ENCODE measurements at regions not wholly inside any gene's neighbourhood (a gene's known extent, or its start where the extent isn't known, plus 50 kb on each side); places are given as distances from the start of the nearest gene placed in this dataset.

- no TSS peak for BruUV-seq (replicated peaks)
- H3K4me3 ChIP-seq (ENCODE audit: low read depth in 2 of 2, low read length in 2 of 2), result no peak overlapping the region
- no peak for ATAC-seq
- no peaks in the 10 kb centered on the region for H3K4me1 ChIP-seq (ENCODE audit: control insufficient read depth, insufficient read depth, low read length)
- ChIA-PET CTCF (no interaction called here), POLR2A (no interaction called here)
- H3K9me3 ChIP-seq (ENCODE audit: control insufficient read depth, insufficient read depth, low read depth, low read length), result no peaks in the 10 kb centered on the region
- no peak overlapping the region for H3K27ac ChIP-seq (ENCODE audit: low read length)
- H3K36me3 ChIP-seq (ENCODE audit: control insufficient read depth, insufficient read depth, low read length), result no peaks in the 10 kb centered on the region
- in situ Hi-C loops (cut with HindIII; ENCODE audit: low pct_unique_long_range_greater_than_20kb, low sequenced_read_pairs), result no loop called here
- TF ChIP-seq TCF7L2 (IDR thresholded peaks at IDR 0.05; ENCODE audit: low read depth, low read length) (no peak), CTCF (IDR thresholded peaks at IDR 0.05) (no peak), SIN3A (IDR thresholded peaks at IDR 0.05; ENCODE audit: borderline replicate concordance, insufficient read depth, low read depth, low read length) (no peak), POLR2AphosphoS5 (IDR thresholded peaks at IDR 0.05; ENCODE audit: low read depth, low read length) (no peak), REST (IDR thresholded peaks at IDR 0.05; ENCODE audit: insufficient read depth in 1 of 2, low read depth in 2 of 2, low read length in 1 of 2) (no peak)
- no peak for DNase-seq (ENCODE audit: low read depth, low spot score)
- H3K27me3 ChIP-seq (ENCODE audit: control insufficient read depth, insufficient read depth, low read length), result no peaks in the 10 kb centered on the region
- intact Hi-C loops (cut with micrococcal nuclease; ENCODE audit: unreplicated experiment), result no loop called here
Measured at GRCh38 chr12:16919551-16919950, 313.6 kb upstream of the LMO3 start.

- ATAC-seq, result no peak
- no TSS peak for BruUV-seq (replicated peaks)
- no peaks in the 10 kb centered on the region for H3K27me3 ChIP-seq (ENCODE audit: control insufficient read depth, insufficient read depth, low read length)
- POLR2A ChIA-PET, result no interaction called here
- CTCF ChIA-PET, result no interaction called here
- intact Hi-C loops (cut with micrococcal nuclease; ENCODE audit: unreplicated experiment) (no loop called here), in situ Hi-C loops (cut with HindIII; ENCODE audit: low pct_unique_long_range_greater_than_20kb, low sequenced_read_pairs) (no loop called here)
- DNase-seq (ENCODE audit: low read depth, low spot score), result no peak
- H3K4me3 ChIP-seq (ENCODE audit: low read depth in 2 of 2, low read length in 2 of 2), result no peak overlapping the region
- TF ChIP-seq TCF7L2 (IDR thresholded peaks at IDR 0.05; ENCODE audit: low read depth, low read length), result no peak
- TF ChIP-seq SIN3A (IDR thresholded peaks at IDR 0.05; ENCODE audit: borderline replicate concordance, insufficient read depth, low read depth, low read length), result no peak
- no peak for TF ChIP-seq POLR2AphosphoS5 (IDR thresholded peaks at IDR 0.05; ENCODE audit: low read depth, low read length)
- no peak for TF ChIP-seq CTCF (IDR thresholded peaks at IDR 0.05)
- no peak for TF ChIP-seq REST (IDR thresholded peaks at IDR 0.05; ENCODE audit: insufficient read depth in 1 of 2, low read depth in 2 of 2, low read length in 1 of 2)
- no peak overlapping the region for H3K27ac ChIP-seq (ENCODE audit: low read length)
- H3K9me3 ChIP-seq (ENCODE audit: control insufficient read depth, insufficient read depth, low read depth, low read length), result no peaks in the 10 kb centered on the region
- no peaks in the 10 kb centered on the region for H3K36me3 ChIP-seq (ENCODE audit: control insufficient read depth, insufficient read depth, low read length)
- no peaks in the 10 kb centered on the region for H3K4me1 ChIP-seq (ENCODE audit: control insufficient read depth, insufficient read depth, low read length)
Measured at GRCh38 chr12:16914853-16915252, 308.9 kb upstream of the LMO3 start.

All from Panc1 (cell line).